Lung microvascular endothelial cell (primary cell): ENCODE measurements at regions not wholly inside any gene's neighbourhood (a gene's known extent, or its start where the extent isn't known, plus 50 kb on each side); places are given as distances from the start of the nearest gene placed in this dataset.
"Not testable (repeated sequence)": the region's sequence is repeated elsewhere in the genome, so short reads cannot be mapped to it uniquely, and the experiment has no call there.

Experiments
- DNase-seq, 2 donors: peaks; one replicate each; pipeline versions ENCODE4 v3.0.0 to v3.0.0-alpha.2; 2010; ENCODE audit warnings: low read depth in 2 of 2

DNA sequence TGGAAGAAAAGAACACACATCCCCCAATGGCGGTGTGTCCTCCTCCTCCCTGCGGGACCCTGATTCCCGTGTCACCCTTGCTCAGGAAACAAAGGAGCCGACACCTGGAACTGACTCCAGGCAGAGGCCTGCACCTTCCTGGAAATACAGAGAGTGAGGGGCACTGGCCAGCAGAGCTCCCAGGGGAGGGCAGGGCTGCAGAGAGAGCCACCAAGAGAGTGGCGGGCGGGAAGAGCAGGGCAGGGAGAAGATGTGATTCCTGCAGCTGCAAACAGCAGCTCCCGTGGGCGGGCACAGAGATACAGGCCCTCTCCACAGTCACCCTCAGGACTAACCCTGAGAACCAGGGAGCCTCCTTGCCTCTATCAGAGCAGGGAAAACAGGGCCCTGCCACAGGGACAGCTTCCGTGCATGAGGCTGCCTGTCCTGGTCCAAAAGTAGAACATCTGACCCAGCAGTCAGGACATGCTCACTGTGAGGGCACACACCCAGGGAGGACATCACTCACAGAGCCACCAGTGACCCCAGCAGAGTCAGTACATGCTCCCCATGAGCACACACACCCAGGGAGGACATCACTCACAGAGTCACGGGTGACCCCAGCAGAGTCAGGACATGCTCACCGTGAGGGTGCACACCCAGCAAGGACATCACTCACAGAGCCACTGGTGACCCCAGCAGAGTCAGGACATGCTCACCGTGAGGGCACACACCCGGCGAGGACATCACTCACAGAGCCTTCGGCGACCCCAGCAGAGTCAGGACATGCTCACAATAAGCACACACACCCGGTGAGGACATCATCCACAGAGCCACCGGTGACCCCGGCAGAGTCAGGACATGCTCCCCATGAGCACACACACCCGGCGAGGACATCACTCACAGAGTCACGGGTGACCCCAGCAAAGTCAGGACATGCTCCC lies 193.1 kb downstream of the DLL1 start:
- no peak for DNase-seq

DNA sequence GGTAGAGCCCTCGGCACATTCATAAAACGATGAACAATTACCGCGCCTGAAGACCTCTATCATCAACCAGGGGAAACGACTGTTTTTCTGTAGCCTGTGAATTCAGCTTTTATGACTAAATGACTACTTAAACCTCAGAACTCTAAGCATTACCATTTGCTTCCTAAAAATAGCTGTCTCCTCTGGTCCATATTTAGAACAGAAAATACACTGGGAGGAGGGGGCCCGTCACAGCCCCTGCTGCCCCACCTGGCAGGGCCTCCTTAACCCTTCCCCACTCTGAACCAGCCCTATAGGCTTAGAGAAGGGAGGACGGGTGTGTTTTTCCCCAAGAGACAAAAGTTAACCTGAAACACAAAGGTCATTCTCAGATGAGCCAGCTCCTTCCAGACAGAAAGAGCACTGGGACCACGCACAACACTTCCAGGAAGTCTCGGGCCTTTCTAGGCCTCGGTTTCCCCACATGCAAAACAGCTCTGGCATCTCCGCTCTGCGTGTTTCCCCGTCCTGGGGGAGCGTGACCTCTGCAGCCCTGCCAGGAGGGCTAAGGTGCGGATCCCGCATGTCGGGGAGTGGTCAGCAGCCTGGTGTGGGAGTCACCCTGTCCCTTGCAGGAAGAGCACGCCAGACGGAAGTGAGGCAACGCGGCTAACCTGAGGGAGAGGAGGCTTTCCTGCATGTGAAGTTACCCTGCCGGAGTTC lies 193.9 kb downstream of the DLL1 start:
- no peak for DNase-seq

DNA sequence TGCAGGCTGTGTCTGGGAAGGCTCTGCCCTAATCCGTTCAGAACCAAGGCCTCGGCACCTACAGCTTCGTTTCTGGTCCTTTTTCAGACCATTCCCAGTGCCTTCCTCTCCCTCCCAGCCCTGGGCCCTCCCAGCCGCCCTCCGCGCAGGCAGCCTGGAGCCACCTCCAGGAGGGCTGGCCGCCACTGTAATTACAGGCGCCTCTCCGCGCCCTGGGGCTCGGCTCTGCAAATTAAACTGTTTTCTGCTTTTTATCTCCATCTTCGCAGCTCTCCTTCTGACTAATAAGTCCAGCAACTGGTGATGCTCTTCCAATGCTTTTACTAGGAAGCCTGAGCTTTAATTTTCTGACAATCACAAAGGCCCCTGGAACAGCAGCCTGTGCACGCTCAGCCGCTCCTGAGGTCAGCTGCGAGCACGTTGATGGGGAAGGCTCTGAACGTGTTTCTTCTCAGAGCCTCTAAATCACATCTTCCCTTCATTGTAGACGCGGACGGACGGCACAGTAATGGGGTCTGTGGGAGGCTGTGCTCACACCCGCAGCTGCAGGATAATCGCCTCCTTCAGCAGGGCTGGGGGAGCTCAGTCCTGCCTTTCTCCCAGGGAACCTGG lies 194.6 kb downstream of the DLL1 start:
- no peak for DNase-seq

DNA sequence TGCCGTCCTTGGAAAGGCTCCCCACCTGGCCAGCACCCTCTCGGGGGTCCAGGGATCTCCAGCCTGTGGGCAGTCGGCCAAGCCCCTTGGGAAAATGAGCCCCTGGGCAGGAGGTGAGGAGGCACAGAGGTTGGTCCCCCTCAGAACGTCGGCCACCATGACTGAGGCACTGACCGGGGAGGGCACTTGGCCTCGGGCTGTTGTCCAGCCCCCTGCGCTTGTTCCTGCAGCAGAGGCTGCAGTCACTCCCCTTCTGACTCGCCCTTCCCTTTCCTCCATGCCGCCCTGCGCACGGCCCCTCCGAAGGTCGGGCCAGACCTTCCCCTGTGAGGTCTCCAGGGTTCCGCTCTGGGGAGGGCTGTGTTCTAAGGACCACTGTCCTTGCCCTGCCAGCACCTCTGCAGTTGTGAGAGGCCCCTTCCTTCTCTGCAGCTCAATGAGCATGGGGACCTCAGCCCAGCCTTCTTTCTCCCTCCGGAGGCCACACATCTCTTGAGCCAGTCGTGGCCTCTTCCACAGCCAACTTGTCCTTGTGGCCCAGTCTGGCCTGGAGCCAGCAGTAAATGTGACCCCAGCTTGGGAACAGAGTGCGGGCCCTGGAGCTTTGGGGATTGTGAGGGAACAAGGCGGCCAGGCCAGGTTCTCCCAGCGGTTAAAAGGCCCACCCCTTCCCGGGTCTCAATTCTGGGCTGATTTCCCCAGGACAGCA lies 195.5 kb downstream of the DLL1 start:
- DNase-seq, result no peak

DNA sequence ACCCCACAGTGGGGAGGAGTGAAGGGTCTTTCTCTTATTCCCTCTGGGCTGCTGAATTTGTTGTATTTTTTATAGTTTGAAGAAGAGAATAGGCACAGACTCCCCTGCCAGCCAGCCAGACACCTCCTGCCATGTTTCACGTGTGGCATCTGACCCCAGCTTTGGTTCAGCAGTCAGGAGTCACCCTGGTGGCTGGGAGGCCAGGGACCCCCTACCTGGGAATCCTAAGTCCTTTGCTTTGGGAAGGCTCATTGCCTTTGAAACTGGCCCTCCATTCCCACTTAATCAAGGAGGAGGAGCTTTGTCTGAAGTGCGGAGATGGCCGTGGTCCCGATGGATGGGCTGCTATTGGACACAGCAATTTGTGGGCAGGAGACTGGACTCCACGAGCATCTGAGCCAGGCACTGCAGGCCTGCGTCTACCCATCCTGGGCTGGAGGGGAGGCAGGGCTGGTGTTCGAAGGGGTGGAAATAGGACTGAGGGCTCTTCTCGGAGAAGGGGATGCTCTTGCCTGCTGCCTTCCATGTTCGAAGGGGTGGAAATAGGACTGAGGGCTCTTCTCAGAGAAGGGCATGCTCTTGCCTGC lies 196.1 kb downstream of the DLL1 start:
- no peak for DNase-seq

DNA sequence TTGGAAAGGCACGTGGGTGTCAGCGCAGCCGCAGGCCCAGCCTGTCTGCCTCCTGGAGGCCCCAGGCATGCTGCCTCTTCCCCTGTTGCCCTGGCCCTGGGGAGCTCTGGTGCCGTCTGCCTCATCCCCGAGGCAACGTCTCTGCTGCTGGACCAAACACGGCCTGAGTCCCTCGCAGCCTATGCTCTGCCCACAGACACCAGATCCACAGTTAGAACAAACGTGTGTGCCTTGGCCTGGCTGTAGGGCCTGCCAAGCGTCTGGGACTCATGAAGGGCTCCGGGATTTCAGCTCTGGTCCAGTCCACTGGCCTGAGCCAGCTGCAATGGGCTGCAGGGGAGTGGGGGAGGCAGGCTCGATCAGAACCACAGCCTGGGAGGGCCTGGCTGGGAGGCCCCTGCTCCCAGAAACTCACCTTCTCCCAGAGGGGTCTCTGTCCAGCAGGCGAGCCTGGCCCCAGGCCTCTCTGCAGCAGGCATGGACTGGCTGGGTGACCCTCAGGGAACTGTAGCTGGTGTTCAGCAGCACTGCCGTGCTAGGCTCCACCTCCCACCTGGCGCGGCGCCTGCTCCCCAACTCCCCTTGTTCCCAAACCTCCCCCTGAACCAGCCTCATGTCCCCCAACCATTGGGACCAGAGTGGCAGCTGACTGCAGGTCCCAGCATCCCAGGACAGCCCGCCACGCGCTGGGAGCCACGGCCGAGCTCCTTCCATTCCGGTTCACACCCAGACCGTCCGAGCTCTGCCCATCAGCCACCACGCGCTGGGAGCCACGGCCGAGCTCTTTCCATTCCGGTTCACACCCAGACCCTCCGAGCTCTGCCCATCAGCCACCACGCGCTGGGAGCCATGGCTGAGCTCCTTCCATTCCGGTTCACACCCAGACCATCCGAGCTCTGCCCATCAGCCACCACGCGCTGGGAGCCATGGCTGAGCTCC lies 197.0 kb downstream of the DLL1 start:
- DNase-seq, result no peak

DNA sequence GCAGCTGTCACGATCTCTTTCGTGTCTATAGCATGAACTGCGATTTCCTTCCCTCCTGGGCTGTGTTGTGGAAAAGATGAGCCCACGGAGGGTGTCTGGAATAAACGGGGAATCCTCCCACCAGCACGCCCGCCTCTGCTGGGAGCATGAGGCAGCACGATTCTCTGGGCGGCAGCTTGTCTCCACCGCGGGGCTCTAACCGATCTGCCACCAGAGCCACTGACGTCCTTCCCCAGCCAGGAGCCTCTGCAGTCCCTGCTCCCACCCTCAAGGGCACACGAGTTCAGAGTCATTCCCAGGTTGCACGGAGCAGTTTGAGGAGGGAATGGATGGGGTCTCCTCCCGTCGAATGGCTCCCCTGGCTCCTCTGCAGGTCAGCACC lies 197.6 kb downstream of the DLL1 start:
- DNase-seq, result no peak

DNA sequence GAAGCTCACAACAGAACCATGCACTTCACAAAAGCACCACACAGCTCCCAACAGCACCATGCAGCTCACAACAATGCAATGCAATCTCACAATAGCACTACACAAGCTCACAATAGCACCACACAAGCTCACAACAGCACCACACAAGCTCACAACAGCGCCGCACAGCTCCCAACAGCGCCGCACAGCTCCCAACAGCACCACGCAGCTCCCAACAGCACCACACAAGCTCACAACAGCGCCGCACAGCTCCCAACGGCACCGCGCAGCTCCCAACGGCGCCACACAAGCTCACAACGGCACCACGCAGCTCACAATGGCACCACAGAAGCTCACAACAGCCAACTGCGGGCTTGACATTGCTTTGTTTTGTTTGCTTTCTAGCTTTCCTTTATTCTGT lies 198.1 kb downstream of the DLL1 start:
- no peak for DNase-seq

DNA sequence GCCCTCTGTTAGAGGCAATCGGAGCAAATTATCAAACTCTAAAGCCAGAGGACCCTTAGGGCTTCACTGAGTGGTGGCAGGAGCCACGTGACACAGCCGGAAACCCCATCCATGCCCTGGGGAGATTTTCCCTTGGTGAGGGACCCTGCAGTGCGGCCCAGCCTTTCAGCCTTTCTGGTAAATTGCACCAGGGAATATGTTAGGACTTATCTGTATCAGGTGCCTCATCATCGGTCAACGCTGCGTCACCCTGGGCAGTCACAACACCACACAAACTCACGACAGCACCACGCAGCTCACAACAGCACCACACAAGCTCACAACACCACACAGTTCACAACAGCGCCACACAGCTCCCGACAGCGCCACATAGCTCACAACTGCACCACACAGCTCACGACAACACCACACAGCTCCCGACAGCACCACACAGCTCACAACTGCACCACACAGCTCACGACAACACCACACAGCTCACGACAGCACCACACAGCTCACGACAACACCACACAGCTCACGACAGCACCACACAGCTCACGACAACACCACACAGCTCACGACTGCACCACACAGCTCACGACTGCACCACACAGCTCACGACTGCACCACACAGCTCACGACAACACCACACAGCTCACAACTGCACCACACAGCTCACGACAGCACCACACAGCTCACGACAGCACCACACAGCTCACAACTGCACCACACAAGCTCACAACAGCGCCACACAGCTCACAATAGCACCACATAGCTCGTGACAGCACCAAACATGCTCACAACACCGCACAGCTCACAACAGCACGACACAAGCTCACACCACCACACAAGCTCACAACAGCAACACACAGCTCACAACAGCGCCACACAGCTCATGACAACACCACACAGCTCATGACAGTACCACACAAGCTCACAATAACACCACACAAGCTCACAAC lies 199.0 kb downstream of the DLL1 start:
- DNase-seq, result no peak

DNA sequence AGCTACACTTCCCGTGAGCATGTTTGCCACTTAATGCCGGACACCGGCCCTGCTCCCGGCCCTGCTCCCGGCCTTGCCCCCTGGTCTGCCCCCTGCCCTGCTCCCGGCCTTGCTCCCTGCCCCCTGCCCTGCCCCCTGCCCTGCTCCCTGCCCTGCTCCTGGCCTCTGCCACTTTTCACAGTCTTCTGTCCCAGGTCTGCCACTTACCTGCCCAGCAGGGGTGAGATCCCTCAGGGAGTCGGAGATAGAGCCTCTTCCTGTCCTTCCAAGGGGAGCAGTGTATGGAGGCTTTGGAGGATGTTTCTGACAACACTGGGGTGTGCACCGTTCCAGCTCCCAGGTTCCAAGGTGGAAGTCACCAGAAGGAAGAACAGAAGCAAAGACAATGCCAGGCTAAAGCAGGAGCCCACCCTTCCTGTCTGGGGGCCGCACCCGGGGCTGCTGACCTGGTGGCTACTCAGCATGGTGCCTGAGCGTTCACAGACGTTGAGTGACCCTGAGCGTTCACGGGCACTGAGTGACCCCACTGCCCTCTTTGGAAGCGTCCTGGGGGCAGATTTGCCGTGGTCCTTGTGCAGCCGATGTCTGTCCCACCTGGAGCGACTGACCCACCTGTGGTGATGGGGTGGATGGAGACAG lies 199.8 kb downstream of the DLL1 start:
- no peak for DNase-seq

DNA sequence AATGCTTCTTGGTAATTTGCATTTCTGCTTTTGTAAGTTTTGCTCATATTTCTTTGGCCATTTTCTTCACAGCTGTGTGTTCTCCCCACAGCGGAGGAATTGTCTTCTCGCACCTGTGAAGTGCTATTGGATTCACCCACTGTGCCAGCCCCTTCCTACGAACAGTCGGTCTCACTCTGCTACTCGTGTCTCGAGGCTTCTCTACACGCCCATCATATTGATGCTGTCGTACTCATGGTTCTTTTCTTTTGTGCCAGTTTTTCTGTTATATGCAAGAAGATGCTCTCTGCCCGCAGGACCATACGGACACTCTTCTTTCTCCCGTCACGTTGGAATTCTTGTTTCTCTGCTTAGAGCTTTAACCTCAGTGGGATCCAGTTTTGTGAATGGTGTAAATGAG lies 200.3 kb downstream of the DLL1 start:
- no peak for DNase-seq

DNA sequence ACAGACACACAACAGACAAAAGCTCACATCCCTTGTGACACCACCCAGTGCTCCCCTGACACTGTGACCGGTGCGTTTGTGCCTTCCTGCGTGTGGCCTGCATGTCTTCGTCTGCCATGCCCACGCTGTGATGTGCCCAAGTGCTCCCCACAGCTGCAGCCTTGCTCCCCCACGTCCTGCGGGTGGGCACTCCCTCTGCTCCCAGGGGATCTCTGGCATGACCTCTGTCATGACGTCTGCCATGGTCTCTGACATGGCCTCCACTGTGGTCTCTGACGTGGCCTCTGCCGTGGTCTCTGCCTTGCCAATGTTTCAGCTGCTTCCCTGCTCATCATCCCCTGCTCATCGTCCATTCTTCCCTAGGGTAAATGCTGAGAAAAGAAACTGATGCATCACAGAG lies 200.9 kb downstream of the DLL1 start:
- no peak for DNase-seq

DNA sequence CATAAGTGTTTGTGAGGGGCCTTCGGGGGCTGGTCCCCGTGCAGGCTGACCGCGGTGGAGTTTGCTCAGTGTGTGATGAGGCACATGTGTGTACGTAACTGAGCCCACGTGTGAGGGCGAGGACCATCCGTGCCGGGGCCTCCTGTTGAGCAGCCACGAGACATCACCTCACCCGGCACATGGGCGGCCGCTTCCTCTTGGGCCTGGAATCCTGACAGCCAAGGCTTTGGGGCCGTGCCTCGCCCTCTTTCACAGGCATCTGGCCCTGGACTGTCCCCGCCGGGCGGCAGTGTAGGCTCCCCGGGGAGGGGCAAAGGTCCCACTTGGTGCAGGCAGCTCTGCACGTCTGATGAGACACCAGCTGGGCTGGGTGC lies 202.3 kb downstream of the DLL1 start:
- no peak for DNase-seq

DNA sequence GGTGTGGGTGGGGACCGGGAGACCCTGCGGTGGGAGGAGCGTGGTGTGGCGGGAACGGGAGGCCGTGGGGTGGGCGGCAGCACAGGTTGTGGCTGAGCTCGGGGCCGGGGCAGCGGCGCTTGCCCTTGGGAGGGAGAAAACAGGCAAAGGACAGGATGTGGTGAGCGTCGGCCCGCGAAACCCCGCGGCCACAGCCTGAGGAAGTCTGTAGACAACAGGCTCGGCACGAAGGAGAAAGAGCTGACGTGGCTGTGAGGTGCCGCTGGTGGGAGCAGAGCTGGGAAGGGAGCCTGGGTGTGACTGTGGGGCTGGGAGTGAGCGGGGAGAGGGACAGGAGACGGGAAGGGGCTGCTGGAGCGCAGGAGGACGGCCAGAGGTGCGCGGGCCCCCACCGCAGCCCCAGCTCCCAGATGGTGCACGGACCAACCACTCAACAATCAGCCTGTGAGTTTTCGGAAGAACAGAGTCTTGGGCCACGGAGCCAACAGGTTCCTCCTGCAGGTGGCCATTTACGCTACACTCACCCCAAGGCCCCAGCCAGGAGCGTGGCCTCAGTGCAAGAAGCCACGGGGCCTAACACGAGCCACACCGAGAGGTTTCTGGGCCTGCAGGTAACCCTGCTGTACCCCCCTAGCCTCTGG lies 202.8 kb downstream of the DLL1 start:
- no peak for DNase-seq

DNA sequence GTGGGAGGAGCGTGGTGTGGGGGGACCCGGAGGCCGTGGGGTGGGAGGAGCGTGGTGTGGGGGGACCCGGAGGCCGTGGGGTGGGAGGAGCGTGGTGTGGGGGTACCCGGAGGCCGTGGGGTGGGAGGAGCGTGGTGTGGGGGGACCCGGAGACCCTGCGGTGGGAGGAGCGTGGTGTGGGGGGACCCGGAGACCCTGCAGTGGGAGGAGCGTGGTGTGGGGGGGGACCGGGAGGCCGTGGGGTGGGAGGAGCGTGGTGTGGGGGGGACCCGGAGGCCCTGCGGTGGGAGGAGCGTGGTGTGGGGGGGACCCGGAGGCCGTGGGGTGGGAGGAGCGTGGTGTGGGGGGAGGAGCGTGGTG lies 203.5 kb downstream of the DLL1 start:
- DNase-seq, result not testable (repeated sequence)

DNA sequence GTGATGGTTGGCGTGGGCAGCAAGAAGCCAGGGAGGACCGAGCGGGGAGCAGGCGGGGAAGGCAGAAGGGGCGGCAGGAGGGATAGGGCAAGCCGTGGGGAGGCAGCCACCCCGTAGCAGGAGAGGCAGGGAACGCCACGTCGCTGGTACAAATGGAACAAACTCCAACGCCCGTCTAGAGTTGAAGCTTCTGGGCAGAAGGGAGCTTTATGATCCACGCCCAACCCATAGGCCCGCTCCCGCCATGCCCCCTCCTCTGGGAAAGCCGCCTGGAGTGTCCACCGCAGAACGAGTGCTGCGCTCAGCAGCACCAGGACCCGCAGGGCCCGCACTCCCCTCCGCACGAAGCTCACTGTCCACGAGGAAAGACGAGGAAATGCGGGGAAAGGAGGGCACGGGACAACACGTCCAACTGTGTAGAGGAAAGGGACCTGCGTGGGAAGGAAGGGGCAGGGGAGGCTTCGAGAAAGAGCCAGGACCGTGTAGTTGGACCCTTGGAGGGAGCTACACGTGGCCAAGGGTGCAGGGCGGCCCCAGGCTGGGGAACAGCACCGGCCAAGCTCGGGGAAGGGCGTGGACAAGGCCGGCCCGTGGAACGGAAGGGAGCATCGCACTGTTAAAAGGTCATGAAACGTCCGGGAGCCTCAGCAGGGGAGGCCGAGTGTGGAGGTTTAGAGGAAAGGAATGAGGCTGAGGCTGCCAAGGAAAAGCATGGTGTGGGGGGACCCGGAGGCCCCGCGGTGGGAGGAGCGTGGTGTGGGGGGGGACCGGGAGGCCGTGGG lies 204.0 kb downstream of the DLL1 start:
- no peak for DNase-seq
